Parathyroid adenoma (tissue), 2 donors: ENCODE measurements at regions not wholly inside any gene's neighbourhood (a gene's known extent, or its start where the extent isn't known, plus 50 kb on each side); places are given as distances from the start of the nearest gene placed in this dataset.

Experiments
- H2AFZ ChIP-seq: fragments of 300-600 bp; sonication (generic); one replicate; pipeline ENCODE4 v1.7.0; 2017; ENCODE audit warnings: antibody characterized with exemption, mild to moderate bottlenecking
- H3K27ac ChIP-seq: fragments of 300-600 bp; sonication (generic); one replicate; pipeline ENCODE4 v1.7.0; 2017
- H3K27me3 ChIP-seq: fragments of 300-600 bp; sonication (generic); one replicate; pipeline ENCODE4 v1.7.0; 2017; ENCODE audit warnings: low read length; ENCODE audit not compliant: control insufficient read depth, insufficient read depth
- H3K36me3 ChIP-seq: fragments of 300-600 bp; sonication (generic); one replicate; pipeline ENCODE4 v1.7.0; 2017; ENCODE audit warnings: low read length; ENCODE audit not compliant: control insufficient read depth, insufficient read depth
- H3K4me1 ChIP-seq: fragments of 300-600 bp; sonication (generic); one replicate; pipeline ENCODE4 v1.7.0; 2017; ENCODE audit warnings: control low read depth
- H3K4me2 ChIP-seq: fragments of 300-600 bp; sonication (generic); one replicate; pipeline ENCODE4 v1.7.0; 2017; ENCODE audit warnings: low read length
- H3K4me3 ChIP-seq: fragments of 300-600 bp; sonication (generic); one replicate; pipeline ENCODE4 v1.7.0; 2017; ENCODE audit warnings: low read depth, low read length
- H3K79me2 ChIP-seq: fragments of 300-600 bp; sonication (generic); one replicate; pipeline ENCODE4 v1.7.0; 2017; ENCODE audit warnings: control low read depth
- H3K9ac ChIP-seq: fragments of 300-600 bp; sonication (generic); one replicate; pipeline ENCODE4 v1.7.0; 2017; ENCODE audit warnings: mild to moderate bottlenecking
- H3K9me3 ChIP-seq: fragments of 300-600 bp; sonication (generic); one replicate; pipeline ENCODE4 v1.7.0; 2017; ENCODE audit warnings: low read length; ENCODE audit not compliant: control insufficient read depth
- CTCF ChIP-seq: fragments of 300-600 bp; sonication (generic); IDR thresholded peaks from one replicate; pipeline ENCODE4 v1.7.0; 2017; ENCODE audit warnings: antibody characterized with exemption, mild to moderate bottlenecking
- donor health status: primary hyperparathyroidism.

- H3K9ac ChIP-seq = no peak overlapping the region
- H3K79me2 ChIP-seq = no peaks in the 10 kb centered on the region
- H3K9me3 ChIP-seq = no peaks in the 10 kb centered on the region
- no peak overlapping the region for H3K4me2 ChIP-seq
- no peaks in the 10 kb centered on the region for H3K36me3 ChIP-seq
- TF ChIP-seq CTCF = no peak
- no peaks in the 10 kb centered on the region for H3K27me3 ChIP-seq
- no peaks in the 10 kb centered on the region for H3K4me1 ChIP-seq
- no peak overlapping the region for H3K27ac ChIP-seq
- no peak overlapping the region for H2AFZ ChIP-seq
- no peak overlapping the region for H3K4me3 ChIP-seq
These were observed 177.7 kb upstream of the GPR26 start for GRCh38 chr10:123488436-123488835.

- H3K79me2 ChIP-seq = no peaks in the 10 kb centered on the region
These were observed 174.8 kb upstream of the GPR26 start for GRCh38 chr10:123491364-123491763.

GRCh38 chr10:123492016-123492415 is 174.1 kb upstream of the GPR26 start:
- Histone ChIP-seq H3K27me3 (no peaks in the 10 kb centered on the region), H3K9ac (no peak overlapping the region), H3K4me1 (no peaks in the 10 kb centered on the region), H3K4me2 (no peak overlapping the region), H3K36me3 (no peaks in the 10 kb centered on the region), H3K27ac (no peak overlapping the region), H3K9me3 (no peaks in the 10 kb centered on the region), H2AFZ (no peak overlapping the region), H3K4me3 (no peak overlapping the region), H3K79me2 (no peaks in the 10 kb centered on the region)
- TF ChIP-seq CTCF = no peak

More at GRCh38 chr10:123491364-123491763, 174.8 kb upstream of the GPR26 start:
- H2AFZ ChIP-seq = no peak overlapping the region
- H3K4me2 ChIP-seq = no peak overlapping the region
- H3K27ac ChIP-seq = no peak overlapping the region
- H3K36me3 ChIP-seq = no peaks in the 10 kb centered on the region
- no peak overlapping the region for H3K9ac ChIP-seq
- no peak overlapping the region for H3K4me3 ChIP-seq
- no peak for TF ChIP-seq CTCF
- no peaks in the 10 kb centered on the region for H3K9me3 ChIP-seq
- H3K27me3 ChIP-seq = no peaks in the 10 kb centered on the region
- H3K4me1 ChIP-seq = no peaks in the 10 kb centered on the region

GRCh38 chr10:123494301-123494808 is 171.8 kb upstream of the GPR26 start:
- no peaks in the 10 kb centered on the region for H3K36me3 ChIP-seq
- H3K4me2 ChIP-seq = no peak overlapping the region
- TF ChIP-seq CTCF = no peak
- H3K4me1 ChIP-seq = no peaks in the 10 kb centered on the region
- H3K9ac ChIP-seq = no peak overlapping the region
- H3K9me3 ChIP-seq = no peaks in the 10 kb centered on the region
- no peak overlapping the region for H3K27ac ChIP-seq
- H3K4me3 ChIP-seq = no peak overlapping the region
- no peaks in the 10 kb centered on the region for H3K27me3 ChIP-seq
- H2AFZ ChIP-seq = no peak overlapping the region
- H3K79me2 ChIP-seq = no peaks in the 10 kb centered on the region

- H3K9ac ChIP-seq = no peak overlapping the region
- no peaks in the 10 kb centered on the region for H3K27me3 ChIP-seq
- no peak overlapping the region for H3K4me3 ChIP-seq
- H3K36me3 ChIP-seq = no peaks in the 10 kb centered on the region
- TF ChIP-seq CTCF = no peak
- no peak overlapping the region for H3K27ac ChIP-seq
- H2AFZ ChIP-seq = no peak overlapping the region
- no peaks in the 10 kb centered on the region for H3K4me1 ChIP-seq
- no peak overlapping the region for H3K4me2 ChIP-seq
- no peaks in the 10 kb centered on the region for H3K79me2 ChIP-seq
- H3K9me3 ChIP-seq = no peaks in the 10 kb centered on the region
These were observed 169.8 kb upstream of the GPR26 start for GRCh38 chr10:123496375-123496774.
